ENCODE measurements at regions not wholly inside any gene's neighbourhood (a gene's known extent, or its start where the extent isn't known, plus 50 kb on each side); places are given as distances from the start of the nearest gene placed in this dataset.

DNA sequence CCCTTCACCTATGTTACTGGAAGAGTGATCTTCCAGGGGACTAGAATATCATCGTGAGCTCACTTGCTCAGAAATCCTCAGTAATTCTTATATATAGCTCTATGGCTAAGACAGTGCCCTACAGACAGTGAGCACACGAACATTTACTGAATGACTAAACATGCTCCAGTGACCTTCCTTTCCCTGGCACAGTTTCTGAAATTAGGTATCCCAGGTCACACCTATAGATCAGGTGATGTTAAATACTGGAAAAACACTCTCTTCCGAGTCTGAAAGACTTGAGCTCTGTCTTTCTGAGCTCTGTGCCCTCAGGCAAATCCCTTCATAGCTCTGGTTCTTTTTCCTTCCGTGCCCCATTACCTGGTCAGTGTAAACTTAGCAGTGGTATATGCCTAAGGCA lies 239.4 kb upstream of the LRIG1 start:
- Histone ChIP-seq H4K8ac (ENCODE audit: low read length) (no peak overlapping the region), H3K14ac (ENCODE audit: low read length in 2 of 2) (no peak overlapping the region), H3K9me3 (ENCODE audit: control insufficient read depth, low read length) (no peaks in the 10 kb centered on the region), H3K23ac (ENCODE audit: low read length in 2 of 2) (no peak overlapping the region), H3K4me2 (ENCODE audit: low read length, poor library complexity, severe bottlenecking) (no peak overlapping the region), H2BK5ac (ENCODE audit: low read depth, low read length, poor library complexity, severe bottlenecking) (no peak overlapping the region), H2AK5ac (ENCODE audit: low read length, severe bottlenecking) (peak overlapping the region; percentile 16), H3K4me3 (ENCODE audit: insufficient read depth in 1 of 2, low read depth in 1 of 2, low read length in 2 of 2) (no peak overlapping the region), H3K79me1 (replicated peaks; ENCODE audit: low read length, poor library complexity, severe bottlenecking) (no peaks in the 10 kb centered on the region), H3K4ac (ENCODE audit: low read depth in 1 of 2, low read length in 2 of 2) (no peak overlapping the region), H3K27me3 (ENCODE audit: control insufficient read depth in 1 of 2, insufficient read depth in 1 of 2, low read length in 2 of 2) (no peaks in the 10 kb centered on the region), H2BK15ac (ENCODE audit: low read depth, poor library complexity, severe bottlenecking) (no peak overlapping the region), H3K36me3 (ENCODE audit: control insufficient read depth in 1 of 2, insufficient read depth in 2 of 2, low read depth in 1 of 2, low read length in 2 of 2) (no peaks in the 10 kb centered on the region), H4K91ac (ENCODE audit: low read length) (no peak overlapping the region), H2BK120ac (ENCODE audit: low read depth, low read length) (no peak overlapping the region), H2BK12ac (ENCODE audit: low read length in 2 of 2) (no peak overlapping the region), H2AFZ (ENCODE audit: low read depth, low read length) (no peak overlapping the region), H3K18ac (ENCODE audit: low read depth in 1 of 2, low read length in 2 of 2) (no peak overlapping the region), H3K9ac (ENCODE audit: low read length) (no peak overlapping the region), H3K4me1 (ENCODE audit: control insufficient read depth, insufficient read depth, low read depth, low read length) (peaks cover 6% of the 10 kb centered on the region), H3K27ac (ENCODE audit: low read length, poor library complexity, severe bottlenecking) (no peak overlapping the region)
- no peak for DNase-seq
- WGBS = 78% methylated on average over 4 of the region's 4 CpGs

DNA sequence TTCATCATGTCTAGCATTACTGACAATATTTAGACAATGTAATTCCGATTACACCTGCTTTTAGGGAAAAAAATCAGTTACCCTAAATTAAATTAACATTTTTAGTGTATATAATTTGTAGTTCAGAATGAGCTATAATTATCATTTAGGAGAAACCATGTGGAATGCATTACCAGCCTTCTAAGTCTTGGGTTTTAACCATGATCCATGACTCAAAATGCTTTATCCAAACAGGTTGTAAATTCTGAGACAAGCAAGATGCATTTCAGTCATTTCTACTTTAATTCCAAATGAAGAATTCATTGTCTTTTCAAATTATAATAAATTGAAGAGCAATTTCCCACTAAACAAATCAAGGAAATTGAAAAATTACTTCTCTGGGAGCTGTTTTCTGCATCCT lies 243.7 kb upstream of the LRIG1 start:
- Histone ChIP-seq H2BK12ac (ENCODE audit: low read length in 2 of 2) (no peak overlapping the region), H3K27ac (ENCODE audit: low read length, poor library complexity, severe bottlenecking) (no peak overlapping the region), H2AK5ac (ENCODE audit: low read length, severe bottlenecking) (no peak overlapping the region), H3K9me3 (ENCODE audit: control insufficient read depth, low read length) (no peaks in the 10 kb centered on the region), H4K8ac (ENCODE audit: low read length) (no peak overlapping the region), H3K23ac (ENCODE audit: low read length in 2 of 2) (no peak overlapping the region), H2BK120ac (ENCODE audit: low read depth, low read length) (no peak overlapping the region), H3K9ac (ENCODE audit: low read length) (no peak overlapping the region), H3K36me3 (ENCODE audit: control insufficient read depth in 1 of 2, insufficient read depth in 2 of 2, low read depth in 1 of 2, low read length in 2 of 2) (no peaks in the 10 kb centered on the region), H2BK15ac (ENCODE audit: low read depth, poor library complexity, severe bottlenecking) (no peak overlapping the region), H4K91ac (ENCODE audit: low read length) (no peak overlapping the region), H3K18ac (ENCODE audit: low read depth in 1 of 2, low read length in 2 of 2) (no peak overlapping the region), H3K27me3 (ENCODE audit: control insufficient read depth in 1 of 2, insufficient read depth in 1 of 2, low read length in 2 of 2) (no peaks in the 10 kb centered on the region), H3K79me1 (replicated peaks; ENCODE audit: low read length, poor library complexity, severe bottlenecking) (no peaks in the 10 kb centered on the region), H3K4me1 (ENCODE audit: control insufficient read depth, insufficient read depth, low read depth, low read length) (no peaks in the 10 kb centered on the region), H2AFZ (ENCODE audit: low read depth, low read length) (no peak overlapping the region), H3K14ac (ENCODE audit: low read length in 2 of 2) (no peak overlapping the region), H2BK5ac (ENCODE audit: low read depth, low read length, poor library complexity, severe bottlenecking) (no peak overlapping the region), H3K4me3 (ENCODE audit: insufficient read depth in 1 of 2, low read depth in 1 of 2, low read length in 2 of 2) (no peak overlapping the region), H3K4me2 (ENCODE audit: low read length, poor library complexity, severe bottlenecking) (no peak overlapping the region), H3K4ac (ENCODE audit: low read depth in 1 of 2, low read length in 2 of 2) (no peak overlapping the region)
- DNase-seq = no peak
- WGBS = no CpG with 5 or more reads among the region's 1 CpG

DNA sequence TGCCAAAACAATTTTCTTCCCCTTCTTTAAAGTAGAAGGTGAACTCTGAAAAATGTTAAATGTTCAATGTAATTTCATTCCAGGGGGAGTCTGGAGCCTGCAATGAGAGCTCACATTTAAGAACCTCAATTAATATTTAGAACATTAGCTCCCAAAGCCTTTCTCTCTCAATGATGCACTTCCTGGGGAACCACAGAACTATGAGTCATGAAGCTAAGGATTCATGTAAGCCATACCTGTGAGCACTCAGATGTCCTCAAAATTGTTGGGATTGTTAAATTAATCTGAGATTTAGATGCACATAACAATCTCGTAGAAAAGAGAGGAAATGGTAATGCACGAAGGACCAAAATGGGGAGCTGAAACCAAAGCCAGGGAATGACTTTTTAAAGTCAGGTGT lies 244.2 kb upstream of the LRIG1 start:
- no peak for DNase-seq
- WGBS = 96% methylated on average over 2 of the region's 2 CpGs
- H3K14ac ChIP-seq (ENCODE audit: low read length in 2 of 2) = no peak overlapping the region

DNA sequence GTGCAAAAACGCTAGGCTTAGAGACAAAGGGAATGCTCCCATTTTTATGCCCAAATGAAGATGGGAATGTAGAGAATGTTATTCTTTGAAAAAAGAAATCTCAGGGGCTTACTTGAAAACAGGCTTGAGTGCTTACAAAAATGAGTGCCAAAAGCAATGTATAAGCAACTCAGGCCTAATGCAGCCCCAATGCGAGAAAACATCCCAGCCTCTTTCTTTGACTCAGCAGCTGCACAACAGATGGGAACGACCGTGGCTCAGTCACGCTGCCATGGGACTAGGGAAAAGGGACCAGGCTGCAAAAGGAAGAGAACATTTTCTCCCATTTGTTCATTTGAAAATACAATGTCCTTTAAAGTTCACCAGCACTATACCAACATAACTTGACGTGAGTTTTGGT lies 246.4 kb upstream of the LRIG1 start:
- no peaks in the 10 kb centered on the region for H3K27me3 ChIP-seq (ENCODE audit: control insufficient read depth in 1 of 2, insufficient read depth in 1 of 2, low read length in 2 of 2)
- no peak overlapping the region for H3K27ac ChIP-seq (ENCODE audit: low read length, poor library complexity, severe bottlenecking)
- H3K23ac ChIP-seq (ENCODE audit: low read length in 2 of 2) = no peak overlapping the region
- no peak overlapping the region for H3K9ac ChIP-seq (ENCODE audit: low read length)
- no peaks in the 10 kb centered on the region for H3K4me1 ChIP-seq (ENCODE audit: control insufficient read depth, insufficient read depth, low read depth, low read length)
- DNase-seq = no peak
- H2BK120ac ChIP-seq (ENCODE audit: low read depth, low read length) = no peak overlapping the region
- H2BK5ac ChIP-seq (ENCODE audit: low read depth, low read length, poor library complexity, severe bottlenecking) = no peak overlapping the region
- H2AFZ ChIP-seq (ENCODE audit: low read depth, low read length) = no peak overlapping the region
- H2BK12ac ChIP-seq (ENCODE audit: low read length in 2 of 2) = no peak overlapping the region
- H3K9me3 ChIP-seq (ENCODE audit: control insufficient read depth, low read length) = no peaks in the 10 kb centered on the region
- 69% methylated on average over 6 of the region's 6 CpGs for WGBS
- H3K4me3 ChIP-seq (ENCODE audit: insufficient read depth in 1 of 2, low read depth in 1 of 2, low read length in 2 of 2) = no peak overlapping the region
- no peak overlapping the region for H3K14ac ChIP-seq (ENCODE audit: low read length in 2 of 2)
- no peaks in the 10 kb centered on the region for H3K36me3 ChIP-seq (ENCODE audit: control insufficient read depth in 1 of 2, insufficient read depth in 2 of 2, low read depth in 1 of 2, low read length in 2 of 2)
- no peak overlapping the region for H3K4ac ChIP-seq (ENCODE audit: low read depth in 1 of 2, low read length in 2 of 2)
- H4K8ac ChIP-seq (ENCODE audit: low read length) = no peak overlapping the region
- no peak overlapping the region for H3K4me2 ChIP-seq (ENCODE audit: low read length, poor library complexity, severe bottlenecking)
- no peak overlapping the region for H4K91ac ChIP-seq (ENCODE audit: low read length)
- no peak overlapping the region for H2BK15ac ChIP-seq (ENCODE audit: low read depth, poor library complexity, severe bottlenecking)
- no peaks in the 10 kb centered on the region for H3K79me1 ChIP-seq (replicated peaks; ENCODE audit: low read length, poor library complexity, severe bottlenecking)
- no peak overlapping the region for H2AK5ac ChIP-seq (ENCODE audit: low read length, severe bottlenecking)
- H3K18ac ChIP-seq (ENCODE audit: low read depth in 1 of 2, low read length in 2 of 2) = no peak overlapping the region

More for the DNA sequence above, 244.2 kb upstream of the LRIG1 start:
- Histone ChIP-seq H2BK12ac (ENCODE audit: low read length in 2 of 2) (no peak overlapping the region), H3K4ac (ENCODE audit: low read depth in 1 of 2, low read length in 2 of 2) (no peak overlapping the region), H2BK120ac (ENCODE audit: low read depth, low read length) (no peak overlapping the region), H3K4me1 (ENCODE audit: control insufficient read depth, insufficient read depth, low read depth, low read length) (no peaks in the 10 kb centered on the region), H3K9ac (ENCODE audit: low read length) (no peak overlapping the region), H4K91ac (ENCODE audit: low read length) (no peak overlapping the region), H2BK5ac (ENCODE audit: low read depth, low read length, poor library complexity, severe bottlenecking) (no peak overlapping the region), H3K4me3 (ENCODE audit: insufficient read depth in 1 of 2, low read depth in 1 of 2, low read length in 2 of 2) (no peak overlapping the region), H3K4me2 (ENCODE audit: low read length, poor library complexity, severe bottlenecking) (no peak overlapping the region), H2AFZ (ENCODE audit: low read depth, low read length) (no peak overlapping the region), H3K27me3 (ENCODE audit: control insufficient read depth in 1 of 2, insufficient read depth in 1 of 2, low read length in 2 of 2) (no peaks in the 10 kb centered on the region), H3K9me3 (ENCODE audit: control insufficient read depth, low read length) (no peaks in the 10 kb centered on the region), H3K36me3 (ENCODE audit: control insufficient read depth in 1 of 2, insufficient read depth in 2 of 2, low read depth in 1 of 2, low read length in 2 of 2) (no peaks in the 10 kb centered on the region), H3K23ac (ENCODE audit: low read length in 2 of 2) (no peak overlapping the region), H2AK5ac (ENCODE audit: low read length, severe bottlenecking) (no peak overlapping the region), H3K27ac (ENCODE audit: low read length, poor library complexity, severe bottlenecking) (no peak overlapping the region), H3K79me1 (replicated peaks; ENCODE audit: low read length, poor library complexity, severe bottlenecking) (no peaks in the 10 kb centered on the region), H2BK15ac (ENCODE audit: low read depth, poor library complexity, severe bottlenecking) (no peak overlapping the region), H3K18ac (ENCODE audit: low read depth in 1 of 2, low read length in 2 of 2) (no peak overlapping the region), H4K8ac (ENCODE audit: low read length) (no peak overlapping the region)
